Right lobe of liver (tissue), 6 donors: ENCODE measurements at regions not wholly inside any gene's neighbourhood (a gene's known extent, or its start where the extent isn't known, plus 50 kb on each side); places are given as distances from the start of the nearest gene placed in this dataset.
"Not testable (repeated sequence)": the region's sequence is repeated elsewhere in the genome, so short reads cannot be mapped to it uniquely, and the experiment has no call there.

Source experiments
- ATAC-seq, 4 donors: fragments of 200-7000 bp; cut with Tn5 transposase; one replicate each; pipeline ENCODE4 v1.9.1; 2020; ENCODE audit warnings: mild to moderate bottlenecking in 4 of 4, moderate library complexity in 4 of 4
- DNase-seq, 3 donors: peaks; one replicate each; pipeline ENCODE4 v3.0.0-alpha.2; 2020
- H3K27ac ChIP-seq, 3 donors: fragments of 200-600 bp; one replicate each; pipeline ENCODE4 v1.8.0; 2022
- H3K27me3 ChIP-seq, 2 donors: fragments of 200-600 bp; one replicate each; pipeline ENCODE4 v1.8.0; 2022
- H3K36me3 ChIP-seq, 4 donors: fragments of 200-600 bp; sonication (generic) in 1 of 4; one replicate each; pipeline versions ENCODE4 v1.5.1 to v1.8.0; 2017 to 2022; ENCODE audit warnings: control low read depth in 1 of 4
- H3K4me1 ChIP-seq, 4 donors: fragments of 200-600 bp; sonication (generic) in 1 of 4; one replicate each; pipeline versions ENCODE4 v1.5.1 to v1.8.0; 2017 to 2022; ENCODE audit warnings: control low read depth in 1 of 4
- H3K4me3 ChIP-seq, 3 donors: fragments of 200-600 bp; one replicate each; pipeline ENCODE4 v1.8.0; 2022
- H3K9me3 ChIP-seq, 4 donors: fragments of 200-600 bp; sonication (generic) in 1 of 4; one replicate each; pipeline versions ENCODE4 v1.5.1 to v1.8.0; 2017 to 2022; ENCODE audit warnings: control low read depth in 1 of 4
- CTCF ChIP-seq, 4 donors: fragments of 200-600 bp in 3 of 4; fragments of 450-650 bp in 1 of 4; IDR thresholded peaks; one replicate each; pipeline versions ENCODE4 v1.5.1 to v1.8.0; 2016 to 2022; ENCODE audit warnings: antibody characterized with exemption in 4 of 4, mild to moderate bottlenecking in 2 of 4
- POLR2A ChIP-seq: fragments of 450-650 bp; IDR thresholded peaks from one replicate; pipeline ENCODE4 v1.6.1; 2017; ENCODE audit warnings: antibody characterized with exemption, mild to moderate bottlenecking
- WGBS: methylation state at CpG from one replicate; pipeline ENCODE4 v1.1.6; 2018; ENCODE audit warnings: low coverage, low lambda C conversion rate; ENCODE audit not compliant: insufficient coverage; ENCODE audit errors: missing lambda C conversion rate; 5-methylcytosine and 5-hydroxymethylcytosine counted together
- intact Hi-C, 2 donors: fragments of 100-400 bp; cut with DNase I; formaldehyde crosslinking; loops; one replicate each; pipeline versions ENCODE4 v1.11.2 to v1.14.1; 2022
- donor health status: DM: no; HTN: yes; CAD: no.
- donor health status: DM: no; HTN: no; CAD: no.
- donor health status: DM: no; HTN: no; CAD: no.
- donor health status: DM: no; HTN: yes; CAD: no.
- donor health status: DM: no; HTN: yes; CAD: no.

DNA sequence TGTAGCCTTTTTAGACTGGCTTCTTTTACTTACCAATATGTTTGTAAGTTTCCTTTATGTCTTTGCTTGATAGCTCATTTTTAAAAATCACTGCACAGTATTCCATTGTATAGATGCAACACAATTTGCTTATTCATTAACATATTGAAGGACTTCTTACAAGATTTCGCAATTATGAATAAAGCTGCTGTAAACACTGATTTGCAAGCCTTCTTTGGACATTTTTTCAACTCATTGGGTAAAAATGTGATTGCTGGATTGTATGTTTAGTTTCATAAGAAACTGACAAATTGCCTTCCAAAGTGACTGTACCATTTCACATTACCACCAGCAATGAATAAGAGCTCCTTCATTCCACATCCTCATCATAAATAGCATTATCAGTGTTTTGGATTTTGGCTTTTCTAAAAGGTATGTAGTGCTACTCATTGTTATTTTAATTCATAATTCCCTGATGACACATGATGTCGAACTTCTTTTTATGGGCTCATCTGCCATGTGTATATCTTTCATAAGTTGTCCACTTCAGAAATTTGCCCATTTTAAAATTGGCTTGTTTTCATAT, 80.7 kb downstream of the TFAP2B start:
- H3K4me3 ChIP-seq: no peak overlapping the region
- TF ChIP-seq POLR2A: no peak
- TF ChIP-seq CTCF (IDR thresholded peaks at IDR 0.05): no peak
- no peaks in the 10 kb centered on the region for H3K36me3 ChIP-seq
- DNase-seq (no peak), ATAC-seq (no peak)
- 60% methylated on average over 2 of the region's 2 CpGs for WGBS
- H3K27ac ChIP-seq: no peak overlapping the region
- no peaks in the 10 kb centered on the region for H3K27me3 ChIP-seq
- no peaks in the 10 kb centered on the region for H3K4me1 ChIP-seq
- intact Hi-C loops: no loop called here
- H3K9me3 ChIP-seq: no peaks in the 10 kb centered on the region

DNA sequence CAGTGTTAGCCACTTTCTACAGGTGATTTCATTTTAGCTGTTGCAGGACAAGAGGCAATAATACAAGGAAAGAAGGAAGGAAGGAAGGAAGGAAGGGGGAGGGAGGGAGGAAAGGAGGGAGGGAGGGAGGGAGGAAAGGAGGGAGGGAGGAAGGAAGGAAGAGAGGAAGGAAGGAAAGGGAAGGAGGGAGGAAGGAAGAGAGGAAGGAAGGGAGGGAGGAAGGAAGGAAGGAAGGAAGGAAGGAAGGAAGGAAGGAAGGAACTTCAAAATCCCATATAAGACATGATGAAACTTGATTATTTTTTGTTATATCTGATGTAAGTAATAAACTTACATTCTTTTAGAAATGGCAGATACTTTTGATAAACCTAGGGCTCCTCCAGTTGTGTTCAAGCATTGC, 83.6 kb downstream of the TFAP2B start:
- no peaks in the 10 kb centered on the region for H3K36me3 ChIP-seq
- intact Hi-C loops: no loop called here
- no peak for TF ChIP-seq CTCF (IDR thresholded peaks at IDR 0.05)
- no peak for TF ChIP-seq POLR2A
- no peak for DNase-seq
- no peaks in the 10 kb centered on the region for H3K4me1 ChIP-seq
- ATAC-seq: no peak
- no peak overlapping the region for H3K27ac ChIP-seq
- H3K27me3 ChIP-seq: no peaks in the 10 kb centered on the region
- H3K4me3 ChIP-seq: no peak overlapping the region
- no peaks in the 10 kb centered on the region for H3K9me3 ChIP-seq

DNA sequence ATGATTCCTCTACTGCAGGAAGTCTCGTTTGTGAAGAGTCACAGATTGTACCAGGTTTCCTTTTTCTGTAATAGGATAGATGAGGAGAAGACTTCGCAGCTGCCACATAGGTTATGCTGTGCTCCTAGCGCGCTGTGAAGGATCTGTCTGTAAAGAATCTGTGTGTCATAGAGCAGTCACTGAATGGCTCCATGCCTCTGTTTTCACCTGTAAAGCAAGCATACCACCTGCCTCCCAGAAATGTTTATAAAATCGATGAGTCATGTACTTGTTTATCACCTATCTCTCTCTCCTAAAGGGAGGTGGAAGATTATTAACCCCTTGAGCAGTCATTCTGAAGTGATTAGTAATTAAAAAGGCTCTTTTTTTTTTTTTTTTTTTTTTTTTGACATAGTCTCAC, 86.6 kb downstream of the TFAP2B start:
- no peak for TF ChIP-seq CTCF (IDR thresholded peaks at IDR 0.05)
- no peak for TF ChIP-seq POLR2A
- ATAC-seq (no peak), DNase-seq (no peak)
- Histone ChIP-seq H3K4me1 (no peaks in the 10 kb centered on the region), H3K27me3 (no peaks in the 10 kb centered on the region), H3K27ac (no peak overlapping the region), H3K36me3 (no peaks in the 10 kb centered on the region), H3K9me3 (no peaks in the 10 kb centered on the region), H3K4me3 (no peak overlapping the region)
- intact Hi-C loops: no loop called here
- 61% methylated on average over 5 of the region's 5 CpGs for WGBS

DNA sequence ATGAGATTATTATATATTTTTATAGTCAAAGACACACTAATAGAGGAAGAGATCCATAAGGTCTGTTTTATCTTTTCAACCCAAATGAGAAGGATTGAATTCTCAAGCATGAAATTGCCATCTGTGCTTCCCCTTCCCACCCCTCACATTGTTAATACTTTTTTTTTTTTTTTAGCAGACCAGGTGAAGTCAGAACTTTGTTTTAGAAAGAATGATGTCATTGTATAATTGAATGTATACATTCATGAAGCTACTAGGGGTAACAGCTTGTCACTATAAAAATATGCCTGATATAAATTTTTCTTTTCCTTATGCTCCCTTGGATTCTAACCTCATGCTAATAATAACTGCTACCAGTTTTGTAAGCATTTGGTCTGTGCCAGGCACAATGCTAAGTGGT, 88.9 kb downstream of the TFAP2B start:
- H3K27me3 ChIP-seq: no peaks in the 10 kb centered on the region
- H3K4me1 ChIP-seq: no peaks in the 10 kb centered on the region
- no peaks in the 10 kb centered on the region for H3K36me3 ChIP-seq
- ATAC-seq (no peak), DNase-seq (no peak)
- no peaks in the 10 kb centered on the region for H3K9me3 ChIP-seq
- intact Hi-C loops: no loop called here
- no peak for TF ChIP-seq POLR2A
- TF ChIP-seq CTCF (IDR thresholded peaks at IDR 0.05): no peak
- H3K4me3 ChIP-seq: no peak overlapping the region
- no peak overlapping the region for H3K27ac ChIP-seq

DNA sequence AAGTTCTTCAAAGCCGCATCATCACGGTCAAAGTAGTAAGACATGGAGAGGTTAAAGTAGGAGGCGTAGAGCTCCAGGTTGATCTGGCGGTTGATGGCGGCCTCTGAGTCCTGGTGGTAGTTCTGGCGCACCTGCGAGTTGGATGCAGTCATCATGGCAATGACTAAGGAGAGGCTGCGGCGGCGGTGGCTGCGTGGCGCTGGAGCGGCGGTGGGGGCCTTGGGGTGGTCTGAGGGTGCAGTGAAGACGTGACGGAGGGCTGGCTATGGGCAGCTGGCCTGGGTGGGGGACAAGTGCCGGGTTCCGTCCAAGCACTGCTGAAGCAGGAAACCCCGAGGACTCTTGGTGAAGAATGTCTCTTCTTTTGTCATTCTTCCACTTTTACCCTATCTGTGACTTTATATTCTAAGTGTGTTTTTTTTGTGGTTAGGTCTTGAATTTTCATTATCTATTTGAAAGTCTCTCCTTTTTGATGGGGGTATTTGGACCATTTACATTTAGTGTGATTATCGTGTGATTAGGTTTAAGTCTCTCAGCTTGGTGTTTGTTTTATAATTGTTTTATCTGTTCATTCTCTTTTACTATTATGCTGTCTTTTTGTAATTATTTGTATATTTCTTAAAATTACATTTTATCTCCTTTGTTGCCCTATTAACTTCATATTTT, 94.6 kb downstream of the TFAP2B start:
- DNase-seq: no peak
- no peaks in the 10 kb centered on the region for H3K27me3 ChIP-seq
- intact Hi-C loops: no loop called here
- no peaks in the 10 kb centered on the region for H3K4me1 ChIP-seq
- H3K4me3 ChIP-seq: no peak overlapping the region
- no peak for ATAC-seq
- H3K9me3 ChIP-seq: no peaks in the 10 kb centered on the region
- 88% methylated on average over 8 of the region's 20 CpGs for WGBS
- H3K27ac ChIP-seq: no peak overlapping the region
- TF ChIP-seq POLR2A: no peak
- TF ChIP-seq CTCF (IDR thresholded peaks at IDR 0.05): no peak
- H3K36me3 ChIP-seq: no peaks in the 10 kb centered on the region

DNA sequence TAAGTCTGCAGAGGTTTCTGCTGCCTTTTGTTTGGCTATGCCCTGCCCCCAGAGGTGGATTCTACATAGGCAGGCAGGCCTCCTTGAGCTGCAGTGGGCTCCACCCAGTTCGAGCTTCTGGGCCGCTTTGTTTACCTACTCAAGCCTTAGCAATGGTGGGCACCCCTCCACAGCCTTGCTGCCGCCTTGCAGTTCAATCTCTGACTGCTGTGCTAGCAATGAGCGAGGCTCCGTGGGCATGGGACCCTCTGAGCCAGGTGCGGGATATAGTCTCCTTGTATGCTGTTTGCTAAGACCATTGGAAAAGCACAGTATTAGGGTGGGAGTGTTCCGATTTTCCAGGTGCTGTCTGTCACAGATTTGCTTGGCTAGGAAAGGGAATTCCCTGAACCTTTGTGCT, 102.7 kb downstream of the TFAP2B start:
- DNase-seq, H3K4me1 ChIP-seq, H3K36me3 ChIP-seq, H3K4me3 ChIP-seq, H3K27me3 ChIP-seq, H3K9me3 ChIP-seq, H3K27ac ChIP-seq, intact Hi-C loops, ATAC-seq: not testable (repeated sequence)
- 84% methylated on average over 2 of the region's 7 CpGs for WGBS
